GM12878 (cell line): ENCODE measurements at regions not wholly inside any gene's neighbourhood (a gene's known extent, or its start where the extent isn't known, plus 50 kb on each side); places are given as distances from the start of the nearest gene placed in this dataset.

Source experiments
- ATAC-seq: fragments of 200-7000 bp; cut with Tn5 transposase; 3 replicates; pipeline ENCODE4 v1.9.1; 2020; ENCODE audit warnings: mild to moderate bottlenecking, moderate library complexity
- BruUV-seq: library from RNA; stranded (reverse); fragments of 400-500 nt; replicated peaks from 2 replicates; lab custom pipeline; 2021; lab: Mats Ljungman, UMichigan
- CTCF ChIA-PET: fragments of 300-600 bp; sonication (Branson Sonifier 250); formaldehyde crosslinking; extraction: SDS; loops from one replicate; lab custom pipeline; 2021; ENCODE audit warnings: inconsistent platforms; lab: Yijun Ruan, JAX
- POLR2A ChIA-PET: fragments of 350-600 bp; formaldehyde crosslinking; extraction: SDS; loops from one replicate; lab custom pipeline; 2021; ENCODE audit warnings: inconsistent platforms; lab: Charles Lee
- RAD21 ChIA-PET: fragments of 300-600 bp; sonication (Branson Sonifier 250); formaldehyde crosslinking; loops from one replicate; lab custom pipeline; 2023; ENCODE audit warnings: antibody characterized with exemption; ENCODE audit not compliant: unreplicated experiment; lab: Charles Lee
- SMC1A ChIA-PET: fragments of 300-600 bp; sonication (Branson Sonifier 250); formaldehyde crosslinking; loops from one replicate; lab custom pipeline; 2023; ENCODE audit not compliant: unreplicated experiment, uncharacterized antibody; lab: Charles Lee
- DNase-seq: peaks from one replicate; pipeline ENCODE4 v3.0.0-alpha.2; 2011; ENCODE audit warnings: low read depth, low spot score
- FAIRE-seq: peaks from 3 replicates; lab custom pipeline; 2011; peaks lifted over from hg19 to GRCh38; lab: Jason Lieb, UNC
- H2AFZ ChIP-seq: 2 replicates; pipeline ENCODE4 v1.6.0; 2011; ENCODE audit warnings: low read depth, low read length, control low read depth; ENCODE audit not compliant: control insufficient read depth
- H3K27ac ChIP-seq: 2 replicates; pipeline ENCODE4 v1.5.1; 2011; ENCODE audit warnings: control low read depth; ENCODE audit not compliant: control insufficient read depth, insufficient read depth
- H3K27me3 ChIP-seq, 2 experiments: replicated peaks in 1 of 2; 2 replicates each; pipeline versions ENCODE4 v1.6.0 to v1.6.1; 2011; ENCODE audit warnings: low read length in 1 of 2; ENCODE audit not compliant: control insufficient read depth in 2 of 2, insufficient read depth in 2 of 2
- H3K36me3 ChIP-seq, 2 experiments: 2 replicates each; pipeline ENCODE4 v1.5.1; 2011; ENCODE audit warnings: low read length in 1 of 2; ENCODE audit not compliant: control insufficient read depth in 2 of 2, insufficient read depth in 2 of 2
- H3K4me1 ChIP-seq: 2 replicates; pipeline ENCODE4 v1.6.1; 2011; ENCODE audit warnings: mild to moderate bottlenecking, low read length, moderate library complexity, mixed read lengths; ENCODE audit not compliant: control insufficient read depth, insufficient read depth
- H3K4me2 ChIP-seq: 2 replicates; pipeline ENCODE4 v1.6.0; 2011; ENCODE audit warnings: control low read depth; ENCODE audit not compliant: control insufficient read depth, insufficient read depth
- H3K4me3 ChIP-seq: fragments of 200-600 bp; sonication (generic); 2 replicates; pipeline ENCODE4 v1.5.1; 2016
- H3K79me2 ChIP-seq: 2 replicates; pipeline ENCODE4 v1.6.0; 2011; ENCODE audit warnings: low read length; ENCODE audit not compliant: control insufficient read depth, insufficient read depth
- H3K9ac ChIP-seq: 2 replicates; pipeline ENCODE4 v1.8.0; 2011; ENCODE audit warnings: low read length, control low read depth, mixed read lengths; ENCODE audit not compliant: control insufficient read depth, insufficient read depth
- H3K9me3 ChIP-seq: replicated peaks from 3 replicates; pipeline ENCODE4 v1.5.1; 2011; ENCODE audit warnings: mild to moderate bottlenecking, low read length; ENCODE audit not compliant: control insufficient read depth, insufficient read depth
- H4K20me1 ChIP-seq: 2 replicates; pipeline ENCODE4 v1.6.0; 2011; ENCODE audit not compliant: control insufficient read depth, insufficient read depth
- CBFB ChIP-seq: IDR thresholded peaks from 2 replicates; pipeline ENCODE4 v1.6.1; 2016; ENCODE audit warnings: antibody characterized with exemption, low read depth
- FOS ChIP-seq: IDR thresholded peaks from 3 replicates; pipeline ENCODE4 v1.6.1; 2011; ENCODE audit warnings: borderline replicate concordance; ENCODE audit not compliant: insufficient read length; ENCODE audit errors: extremely low read depth
- KLF5 ChIP-seq: fragments of 450-650 bp; IDR thresholded peaks from 2 replicates; pipeline ENCODE4 v1.6.1; 2014; ENCODE audit warnings: mild to moderate bottlenecking; ENCODE audit not compliant: partially characterized antibody
- MAX ChIP-seq: IDR thresholded peaks from 2 replicates; pipeline ENCODE4 v1.6.1; 2012; ENCODE audit warnings: low read depth, low read length, improper control_type of control experiment
- POLR2AphosphoS5 ChIP-seq: IDR thresholded peaks from 2 replicates; pipeline ENCODE4 v1.6.1; 2011; ENCODE audit warnings: mild to moderate bottlenecking, low read length, inconsistent platforms
- SKIL ChIP-seq: fragments of 450-650 bp; IDR thresholded peaks from 2 replicates; pipeline ENCODE4 v1.6.1; 2017; ENCODE audit warnings: mild to moderate bottlenecking, low read depth, inconsistent platforms; ENCODE audit not compliant: poor library complexity, severe bottlenecking
- SRF ChIP-seq, 2 experiments: IDR thresholded peaks; 2 replicates each; pipeline ENCODE4 v1.6.1; 2011; ENCODE audit warnings: low read depth in 2 of 2, low read length in 2 of 2, mild to moderate bottlenecking in 1 of 2, moderate library complexity in 1 of 2
- STAT3 ChIP-seq: IDR thresholded peaks from 2 replicates; pipeline ENCODE4 v1.6.1; 2011; ENCODE audit warnings: low read depth, low read length, improper control_type of control experiment
- WGBS: methylation state at CpG from one replicate; pipeline ENCODE4 v1.1.6; 2016; ENCODE audit warnings: low lambda C conversion rate; ENCODE audit not compliant: insufficient replicate concordance, insufficient coverage; ENCODE audit errors: missing lambda C conversion rate; 5-methylcytosine and 5-hydroxymethylcytosine counted together
- in situ Hi-C: fragments of 300-500 bp; cut with MboI; formaldehyde crosslinking; loops from 9 replicates; pipeline ENCODE4 v1.14.3; 2018; ENCODE audit warnings: mixed read lengths
- intact Hi-C: fragments of 100-400 bp; cut with micrococcal nuclease; formaldehyde crosslinking; loops from one replicate; pipeline ENCODE4 v1.14.2; 2022; ENCODE audit not compliant: unreplicated experiment
- TF ChIP-seq, protein P1 (sequence below): fragments of 450-650 bp; IDR thresholded peaks from 2 replicates; pipeline ENCODE4 v1.6.1; 2018; ENCODE audit warnings: borderline replicate concordance, mild to moderate bottlenecking; ENCODE audit not compliant: partially characterized antibody
- TF ChIP-seq, protein P2 (sequence below): IDR thresholded peaks from 2 replicates; pipeline ENCODE4 v1.6.1; 2012; ENCODE audit warnings: mild to moderate bottlenecking, low read depth, low read length

DNA sequence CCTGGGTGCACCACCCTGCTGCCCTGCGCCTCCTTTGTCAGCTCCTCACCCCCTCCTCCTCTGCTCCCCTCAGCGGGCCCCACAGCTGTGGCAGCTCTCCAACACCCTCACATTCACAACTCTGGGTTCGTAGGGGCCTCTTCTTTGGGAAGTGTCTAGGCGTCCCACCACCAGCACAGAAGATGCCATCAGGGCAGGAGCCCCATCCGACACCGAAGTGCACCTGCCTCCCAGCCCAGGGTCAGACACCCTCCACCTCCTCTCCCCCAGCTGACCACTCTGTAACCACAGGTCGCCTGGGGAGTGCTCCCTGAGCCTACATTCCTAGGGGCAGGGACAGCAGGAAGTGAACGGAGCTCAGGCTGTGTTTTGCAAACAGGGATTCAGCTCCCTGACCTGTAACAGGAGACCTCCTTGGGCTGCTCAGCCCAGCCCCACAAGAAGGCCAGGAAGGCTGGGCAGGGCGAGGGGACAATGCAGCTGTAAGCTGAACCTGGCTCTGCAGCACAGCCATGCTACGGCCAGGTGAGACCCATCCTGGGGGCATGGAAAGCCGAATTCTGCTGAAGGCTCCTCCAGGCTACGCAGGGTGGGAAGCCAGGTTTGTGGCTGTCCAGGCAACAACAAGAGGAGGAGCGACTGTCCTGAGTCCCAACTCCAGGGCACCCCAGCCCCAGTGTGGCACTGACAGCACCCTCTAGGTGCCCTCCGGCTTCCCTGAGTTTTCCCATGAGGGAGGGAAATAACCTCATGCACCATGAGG lies 269.0 kb downstream of the GOLGA6L6 start:
- Histone ChIP-seq H3K4me1 (no peaks in the 10 kb centered on the region), H3K4me3 (no peak overlapping the region), H4K20me1 (no peaks in the 10 kb centered on the region), H3K9me3 (no peaks in the 10 kb centered on the region; the same call in 2 of the 3 replicates), H3K79me2 (no peaks in the 10 kb centered on the region), H2AFZ (no peak overlapping the region), H3K9ac (no peak overlapping the region), H3K4me2 (no peak overlapping the region), H3K36me3 (no peaks in the 10 kb centered on the region), H3K27me3 (no peaks in the 10 kb centered on the region), H3K27ac (no peak overlapping the region)
- in situ Hi-C loops (no loop called here), intact Hi-C loops (no loop called here)
- CTCF ChIA-PET = no interaction called here
- POLR2A ChIA-PET = no interaction called here
- no peak for FAIRE-seq
- whole genome bisulfite sequencing = 48% methylated on average over 14 of the region's 14 CpGs
- TF ChIP-seq KLF5 (no peak), STAT3 (no peak), SKIL (no peak), MAX (no peak), CBFB (no peak), FOS (no peak), SRF (IDR thresholded peaks at IDR 0.05; ENCODE audit: low read depth in 2 of 2, low read length in 2 of 2) (no peak), POLR2AphosphoS5 (no peak)
- TF ChIP-seq, protein P1, sequence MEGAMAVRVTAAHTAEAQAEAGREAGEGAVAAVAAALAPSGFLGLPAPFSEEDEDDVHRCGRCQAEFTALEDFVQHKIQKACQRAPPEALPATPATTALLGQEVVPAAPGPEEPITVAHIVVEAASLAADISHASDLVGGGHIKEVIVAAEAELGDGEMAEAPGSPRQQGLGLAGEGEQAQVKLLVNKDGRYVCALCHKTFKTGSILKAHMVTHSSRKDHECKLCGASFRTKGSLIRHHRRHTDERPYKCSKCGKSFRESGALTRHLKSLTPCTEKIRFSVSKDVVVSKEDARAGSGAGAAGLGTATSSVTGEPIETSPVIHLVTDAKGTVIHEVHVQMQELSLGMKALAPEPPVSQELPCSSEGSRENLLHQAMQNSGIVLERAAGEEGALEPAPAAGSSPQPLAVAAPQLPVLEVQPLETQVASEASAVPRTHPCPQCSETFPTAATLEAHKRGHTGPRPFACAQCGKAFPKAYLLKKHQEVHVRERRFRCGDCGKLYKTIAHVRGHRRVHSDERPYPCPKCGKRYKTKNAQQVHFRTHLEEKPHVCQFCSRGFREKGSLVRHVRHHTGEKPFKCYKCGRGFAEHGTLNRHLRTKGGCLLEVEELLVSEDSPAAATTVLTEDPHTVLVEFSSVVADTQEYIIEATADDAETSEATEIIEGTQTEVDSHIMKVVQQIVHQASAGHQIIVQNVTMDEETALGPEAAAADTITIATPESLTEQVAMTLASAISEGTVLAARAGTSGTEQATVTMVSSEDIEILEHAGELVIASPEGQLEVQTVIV = no peak
- TF ChIP-seq, protein P2, sequence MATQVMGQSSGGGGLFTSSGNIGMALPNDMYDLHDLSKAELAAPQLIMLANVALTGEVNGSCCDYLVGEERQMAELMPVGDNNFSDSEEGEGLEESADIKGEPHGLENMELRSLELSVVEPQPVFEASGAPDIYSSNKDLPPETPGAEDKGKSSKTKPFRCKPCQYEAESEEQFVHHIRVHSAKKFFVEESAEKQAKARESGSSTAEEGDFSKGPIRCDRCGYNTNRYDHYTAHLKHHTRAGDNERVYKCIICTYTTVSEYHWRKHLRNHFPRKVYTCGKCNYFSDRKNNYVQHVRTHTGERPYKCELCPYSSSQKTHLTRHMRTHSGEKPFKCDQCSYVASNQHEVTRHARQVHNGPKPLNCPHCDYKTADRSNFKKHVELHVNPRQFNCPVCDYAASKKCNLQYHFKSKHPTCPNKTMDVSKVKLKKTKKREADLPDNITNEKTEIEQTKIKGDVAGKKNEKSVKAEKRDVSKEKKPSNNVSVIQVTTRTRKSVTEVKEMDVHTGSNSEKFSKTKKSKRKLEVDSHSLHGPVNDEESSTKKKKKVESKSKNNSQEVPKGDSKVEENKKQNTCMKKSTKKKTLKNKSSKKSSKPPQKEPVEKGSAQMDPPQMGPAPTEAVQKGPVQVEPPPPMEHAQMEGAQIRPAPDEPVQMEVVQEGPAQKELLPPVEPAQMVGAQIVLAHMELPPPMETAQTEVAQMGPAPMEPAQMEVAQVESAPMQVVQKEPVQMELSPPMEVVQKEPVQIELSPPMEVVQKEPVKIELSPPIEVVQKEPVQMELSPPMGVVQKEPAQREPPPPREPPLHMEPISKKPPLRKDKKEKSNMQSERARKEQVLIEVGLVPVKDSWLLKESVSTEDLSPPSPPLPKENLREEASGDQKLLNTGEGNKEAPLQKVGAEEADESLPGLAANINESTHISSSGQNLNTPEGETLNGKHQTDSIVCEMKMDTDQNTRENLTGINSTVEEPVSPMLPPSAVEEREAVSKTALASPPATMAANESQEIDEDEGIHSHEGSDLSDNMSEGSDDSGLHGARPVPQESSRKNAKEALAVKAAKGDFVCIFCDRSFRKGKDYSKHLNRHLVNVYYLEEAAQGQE = no peak
- DNase-seq = no peak
- BruUV-seq = no TSS peak
- RAD21 ChIA-PET = no interaction called here
- ATAC-seq = no peak
- SMC1A ChIA-PET = no interaction called here
